ENCODE measurements at regions not wholly inside any gene's neighbourhood (a gene's known extent, or its start where the extent isn't known, plus 50 kb on each side); places are given as distances from the start of the nearest gene placed in this dataset.
"Not testable (repeated sequence)": the region's sequence is repeated elsewhere in the genome, so short reads cannot be mapped to it uniquely, and the experiment has no call there.

GRCh38 chr22:27314276-27314807, 487.2 kb downstream of the MN1 start:
- no peak for DNase-seq (ENCODE audit: low read depth)

GRCh38 chr22:27315833-27316232, 485.7 kb downstream of the MN1 start:
- no peak for DNase-seq (ENCODE audit: low read depth)

- no peak for DNase-seq (ENCODE audit: low read depth)
Measured at GRCh38 chr22:27317096-27317495, 484.5 kb downstream of the MN1 start.

GRCh38 chr22:27317971-27318428, 483.6 kb downstream of the MN1 start:
- no peak for DNase-seq (ENCODE audit: low read depth)

GRCh38 chr22:27318516-27318915, 483.0 kb downstream of the MN1 start:
- no peak for DNase-seq (ENCODE audit: low read depth)

GRCh38 chr22:27323661-27324060, 477.9 kb downstream of the MN1 start:
- no peak for DNase-seq (ENCODE audit: low read depth)

- DNase-seq (ENCODE audit: low read depth): not testable (repeated sequence)
Measured at GRCh38 chr22:27324908-27325307, 476.6 kb downstream of the MN1 start.

- DNase-seq (ENCODE audit: low read depth): no peak
Measured at GRCh38 chr22:27327497-27327896, 474.1 kb downstream of the MN1 start.

GRCh38 chr22:27327981-27328721, 473.4 kb downstream of the MN1 start:
- DNase-seq (ENCODE audit: low read depth): no peak

- DNase-seq (ENCODE audit: low read depth): no peak
Measured at GRCh38 chr22:27329131-27329850, 472.3 kb downstream of the MN1 start.

GRCh38 chr22:27329966-27330645, 471.4 kb downstream of the MN1 start:
- DNase-seq (ENCODE audit: low read depth): no peak

- no peak for DNase-seq (ENCODE audit: low read depth)
Measured at GRCh38 chr22:27331526-27332281, 469.9 kb downstream of the MN1 start.

- no peak for DNase-seq (ENCODE audit: low read depth)
Measured at GRCh38 chr22:27335102-27335660, 466.4 kb downstream of the MN1 start.

GRCh38 chr22:27336151-27337090, 465.1 kb downstream of the MN1 start:
- no peak for DNase-seq (ENCODE audit: low read depth)

- no peak for DNase-seq (ENCODE audit: low read depth)
Measured at GRCh38 chr22:27337676-27338075, 463.9 kb downstream of the MN1 start.

- no peak for DNase-seq (ENCODE audit: low read depth)
Measured at GRCh38 chr22:27340047-27340446, 461.5 kb downstream of the MN1 start.

- no peak for DNase-seq (ENCODE audit: low read depth)
Measured at GRCh38 chr22:27344546-27344945, 457.0 kb downstream of the MN1 start.

GRCh38 chr22:27345691-27346090, 455.9 kb downstream of the MN1 start:
- no peak for DNase-seq (ENCODE audit: low read depth)

GRCh38 chr22:27347951-27348350, 453.6 kb downstream of the MN1 start:
- no peak for DNase-seq (ENCODE audit: low read depth)

GRCh38 chr22:27348634-27349033, 452.9 kb downstream of the MN1 start:
- no peak for DNase-seq (ENCODE audit: low read depth)

Data from activated T-cell treated with anti-CD3 and anti-CD28 coated beads for 24 hours (primary cell).